ENCODE measurements at regions not wholly inside any gene's neighbourhood (a gene's known extent, or its start where the extent isn't known, plus 50 kb on each side); places are given as distances from the start of the nearest gene placed in this dataset.

GRCh38 chr13:55440465-55441085, 1700.1 kb upstream of the PRR20A start:
- TF ChIP-seq EZH2 (IDR thresholded peaks at IDR 0.05; ENCODE audit: borderline replicate concordance, insufficient read depth, low read depth, low read length, poor library complexity, severe bottlenecking) (no peak), CTCF (IDR thresholded peaks at IDR 0.05) (no peak)
- H3K4me2 ChIP-seq (replicated peaks; ENCODE audit: low read depth, low read length, poor library complexity, severe bottlenecking), result no peak overlapping the region
- CTCF ChIA-PET, result no interaction called here
- H4K20me1 ChIP-seq (ENCODE audit: control insufficient read depth, insufficient read depth, low read length, poor library complexity, severe bottlenecking), result no peaks in the 10 kb centered on the region
- ATAC-seq (ENCODE audit: low read depth), result no peak
- no peaks in the 10 kb centered on the region for H3K36me3 ChIP-seq (replicated peaks in 1 of 2; ENCODE audit: control extremely low read depth in 1 of 2, control insufficient read depth in 1 of 2, extremely low read depth in 1 of 2, insufficient read depth in 2 of 2, low read length in 1 of 2)
- no peaks in the 10 kb centered on the region for H3K27me3 ChIP-seq (replicated peaks in 1 of 4; ENCODE audit: control extremely low read depth in 1 of 4, control insufficient read depth in 3 of 4, insufficient read depth in 4 of 4, low read length in 3 of 4)
- H3K27ac Mint-ChIP-seq, result no peak overlapping the region
- H3K4me3 Mint-ChIP-seq, result no peak overlapping the region
- H3K4me1 ChIP-seq (ENCODE audit: control insufficient read depth in 2 of 2, insufficient read depth in 2 of 2, low read length in 2 of 2), result no peaks in the 10 kb centered on the region
- DNase-seq, result no peak
- H2AFZ ChIP-seq (ENCODE audit: insufficient read depth, low read depth, low read length, poor library complexity, severe bottlenecking), result no peak overlapping the region
- H3K9ac ChIP-seq (ENCODE audit: low read length), result no peak overlapping the region
- H3K4me3 ChIP-seq (ENCODE audit: control extremely low read depth in 1 of 5, extremely low read depth in 1 of 5, insufficient read depth in 1 of 5, low read depth in 2 of 5, low read length in 4 of 5), result no peak overlapping the region
- peaks cover 0 to 7% (median 0%) of the 10 kb centered on the region in 3 donors for H3K9me3 ChIP-seq (ENCODE audit: control extremely low read depth in 1 of 3, control insufficient read depth in 2 of 3, insufficient read depth in 1 of 3, low read length in 2 of 3)
- 68% methylated on average over 2 of the region's 4 CpGs for WGBS (ENCODE audit: insufficient coverage)
- intact Hi-C loops (cut with micrococcal nuclease), result no loop called here
- no peaks in the 10 kb centered on the region for H3K79me2 ChIP-seq (ENCODE audit: control insufficient read depth, insufficient read depth, low read length)
- no peaks in the 10 kb centered on the region for H3K27me3 Mint-ChIP-seq
- H3K9me3 Mint-ChIP-seq (ENCODE audit: insufficient read depth), result peaks cover 2% of the 10 kb centered on the region
- no peaks in the 10 kb centered on the region for H3K4me1 Mint-ChIP-seq
- no peak overlapping the region for H3K27ac ChIP-seq (ENCODE audit: low read length in 2 of 2)
- POLR2A ChIA-PET, result no interaction called here

DNA sequence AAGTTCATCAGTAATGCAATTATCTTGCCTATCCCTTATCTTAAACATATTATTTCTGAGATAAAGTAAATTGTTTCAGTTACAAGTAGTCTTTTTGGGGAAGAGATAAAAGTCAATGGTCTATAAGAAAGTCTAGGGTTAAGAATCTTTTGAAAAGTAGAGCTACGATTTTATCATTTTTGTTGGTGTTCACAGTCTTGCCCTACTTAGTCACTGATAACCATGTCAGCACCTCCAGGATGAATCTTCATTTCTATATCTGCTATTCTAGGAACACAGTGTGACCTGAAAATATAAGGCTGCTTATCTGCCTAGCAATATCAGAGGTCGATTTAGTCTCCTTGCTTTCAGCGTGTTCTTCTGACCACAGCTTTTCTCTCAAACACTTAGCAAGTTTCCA, 1676.5 kb upstream of the PRR20A start:
- ATAC-seq (ENCODE audit: low read depth) (no peak), DNase-seq (no peak)
- Histone ChIP-seq H3K79me2 (ENCODE audit: control insufficient read depth, insufficient read depth, low read length) (no peaks in the 10 kb centered on the region), H3K9me3 (ENCODE audit: control extremely low read depth in 1 of 3, control insufficient read depth in 2 of 3, insufficient read depth in 1 of 3, low read length in 2 of 3) (no peaks in the 10 kb centered on the region), H4K20me1 (ENCODE audit: control insufficient read depth, insufficient read depth, low read length, poor library complexity, severe bottlenecking) (no peaks in the 10 kb centered on the region), H3K9ac (ENCODE audit: low read length) (no peak overlapping the region), H2AFZ (ENCODE audit: insufficient read depth, low read depth, low read length, poor library complexity, severe bottlenecking) (no peak overlapping the region), H3K36me3 (replicated peaks in 1 of 2; ENCODE audit: control extremely low read depth in 1 of 2, control insufficient read depth in 1 of 2, extremely low read depth in 1 of 2, insufficient read depth in 2 of 2, low read length in 1 of 2) (no peaks in the 10 kb centered on the region), H3K27me3 (replicated peaks in 1 of 4; ENCODE audit: control extremely low read depth in 1 of 4, control insufficient read depth in 3 of 4, insufficient read depth in 4 of 4, low read length in 3 of 4) (no peaks in the 10 kb centered on the region), H3K4me2 (replicated peaks; ENCODE audit: low read depth, low read length, poor library complexity, severe bottlenecking) (no peak overlapping the region), H3K27ac (ENCODE audit: low read length in 2 of 2) (no peak overlapping the region), H3K4me3 (ENCODE audit: control extremely low read depth in 1 of 5, extremely low read depth in 1 of 5, insufficient read depth in 1 of 5, low read depth in 2 of 5, low read length in 4 of 5) (no peak overlapping the region), H3K4me1 (ENCODE audit: control insufficient read depth in 2 of 2, insufficient read depth in 2 of 2, low read length in 2 of 2) (no peaks in the 10 kb centered on the region)
- 83% methylated on average over 2 of the region's 3 CpGs for WGBS (ENCODE audit: insufficient coverage)
- ChIA-PET CTCF (interaction anchor here (0.6 kb wide), 1 partner anchor 77 kb away, joined by 3 read pairs; no protein-coding TSS in a partner anchor), POLR2A (no interaction called here)
- no peak for TF ChIP-seq EZH2 (IDR thresholded peaks at IDR 0.05; ENCODE audit: borderline replicate concordance, insufficient read depth, low read depth, low read length, poor library complexity, severe bottlenecking)
- no peak for TF ChIP-seq CTCF (IDR thresholded peaks at IDR 0.05)
- H3K4me3 Mint-ChIP-seq, result no peak overlapping the region
- H3K9me3 Mint-ChIP-seq (ENCODE audit: insufficient read depth), result peaks cover 3% of the 10 kb centered on the region
- intact Hi-C loops (cut with micrococcal nuclease), result no loop called here
- no peak overlapping the region for H3K27ac Mint-ChIP-seq
- no peaks in the 10 kb centered on the region for H3K4me1 Mint-ChIP-seq
- no peaks in the 10 kb centered on the region for H3K27me3 Mint-ChIP-seq

Data from B cell (primary cell).